Islet precursor cell (in vitro differentiated cells): ENCODE measurements at regions not wholly inside any gene's neighbourhood (a gene's known extent, or its start where the extent isn't known, plus 50 kb on each side); places are given as distances from the start of the nearest gene placed in this dataset.

Experiments
- DNase-seq: peaks from one replicate; pipeline ENCODE4 v3.0.0-alpha.2; 2018

DNA sequence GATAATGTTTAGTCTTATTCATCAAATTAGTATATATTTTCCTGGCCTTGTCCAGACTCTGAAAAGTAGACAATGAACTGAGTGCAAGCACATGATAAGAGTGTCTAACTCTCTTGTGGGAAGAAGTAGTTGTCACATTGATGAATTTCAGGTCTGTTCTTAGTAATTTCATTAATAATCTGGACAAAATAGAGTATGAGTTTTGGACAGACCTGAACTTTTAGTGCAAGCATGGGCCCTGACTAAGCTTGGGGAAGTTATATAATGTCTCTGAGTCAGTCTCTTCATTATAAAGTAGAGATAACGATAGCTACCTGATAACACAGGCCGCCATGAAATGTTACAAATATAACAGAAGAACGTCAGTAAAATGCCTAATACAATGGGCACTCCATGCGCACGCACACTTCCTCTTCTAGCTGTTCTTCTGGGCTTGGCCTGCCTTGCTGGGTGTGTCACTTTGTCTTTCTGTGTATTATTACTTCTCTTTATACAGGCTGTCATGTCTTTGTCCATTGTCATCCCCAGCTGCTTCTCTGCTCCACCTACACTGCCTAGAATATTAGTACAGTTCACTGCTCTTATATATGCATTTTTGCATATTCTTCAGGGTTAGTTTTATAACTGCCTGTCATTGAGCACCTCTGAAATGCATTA lies 129.1 kb upstream of the HTR2A start:
- DNase-seq = no peak

DNA sequence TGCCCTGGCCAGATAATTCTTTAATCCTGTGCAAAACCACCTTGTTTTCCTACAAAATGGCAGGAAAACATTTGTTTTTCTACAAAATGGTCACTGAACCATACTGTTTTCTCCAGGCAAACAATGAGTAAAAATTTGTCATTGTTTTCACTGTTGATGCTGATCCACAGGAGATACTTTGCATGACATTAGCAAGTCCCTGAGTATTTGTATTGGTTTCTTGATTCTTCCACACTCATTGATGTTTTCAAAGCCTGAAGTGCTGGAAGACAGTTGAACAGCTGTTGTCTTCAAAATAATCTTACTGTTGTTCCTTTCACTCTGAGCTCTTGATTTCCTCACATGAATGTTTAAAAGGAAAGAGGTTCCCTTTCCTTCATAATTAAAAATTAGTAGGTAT lies 123.1 kb upstream of the HTR2A start:
- no peak for DNase-seq

DNA sequence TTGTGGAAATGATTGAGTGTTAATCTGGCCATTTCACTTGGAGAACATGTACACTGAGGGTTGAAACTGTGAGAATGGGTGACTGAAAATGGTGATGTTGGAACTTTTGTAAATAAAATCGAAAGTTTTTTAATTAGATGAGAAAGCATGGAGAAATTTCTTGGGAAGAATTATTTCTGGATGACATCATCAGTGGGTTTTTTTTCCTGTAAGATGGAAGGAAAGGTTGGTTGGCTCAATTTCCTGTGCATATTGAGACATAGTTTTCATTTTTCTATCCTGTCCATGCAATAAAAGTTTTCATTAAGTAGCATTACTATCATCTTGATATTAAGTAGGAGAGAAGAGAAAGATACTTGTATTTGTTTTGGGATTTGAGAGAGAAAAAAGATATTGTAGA lies 120.6 kb upstream of the HTR2A start:
- no peak for DNase-seq

DNA sequence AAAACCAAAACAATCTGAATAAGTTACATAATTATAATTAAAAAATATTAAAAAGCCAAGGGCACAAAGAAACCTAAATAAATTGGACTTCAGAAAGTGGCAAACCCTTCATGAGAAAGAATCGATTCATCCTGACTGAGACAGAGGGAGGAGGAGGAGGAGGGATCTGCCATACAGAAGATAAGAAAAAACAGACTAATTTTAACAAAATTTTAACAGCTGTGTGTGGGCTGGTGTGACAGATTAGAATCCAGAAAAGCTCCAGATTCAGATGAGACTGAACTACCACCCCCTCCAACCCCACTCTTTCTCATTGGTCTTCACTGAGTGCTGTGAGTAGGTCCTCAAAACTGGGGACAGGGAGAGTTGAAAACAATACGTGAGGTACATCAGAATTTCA lies 111.5 kb upstream of the HTR2A start:
- no peak for DNase-seq

DNA sequence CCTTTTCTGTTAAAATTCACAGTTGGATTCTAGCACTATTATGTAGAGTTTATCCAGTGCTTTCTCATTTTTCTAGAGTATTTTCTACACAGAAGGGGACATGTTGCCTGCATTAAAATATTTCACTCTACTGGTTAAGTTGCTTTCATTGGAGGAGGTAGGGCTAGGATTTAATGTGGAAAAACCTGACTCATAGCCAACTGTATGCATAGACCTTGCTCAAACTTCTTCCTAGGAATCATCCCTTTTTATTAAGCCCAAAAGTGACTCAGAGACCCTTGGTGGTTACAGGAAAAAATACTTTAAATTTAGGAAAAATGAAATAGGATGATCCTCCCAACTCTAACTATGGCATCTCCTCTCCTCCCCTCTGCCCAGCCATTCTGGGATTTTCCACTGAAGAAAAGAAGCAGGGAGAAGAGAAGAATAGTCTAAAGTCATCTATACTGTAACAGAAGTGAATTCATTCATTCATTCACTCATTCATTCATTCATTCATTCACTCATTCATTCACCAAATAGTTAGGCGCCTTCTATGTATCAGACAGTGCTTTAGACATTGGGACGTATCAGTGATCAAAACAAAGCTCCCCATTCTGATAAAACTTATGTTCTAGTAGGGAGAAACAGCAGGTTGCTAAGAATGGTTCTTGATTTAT lies 109.0 kb upstream of the HTR2A start:
- DNase-seq = no peak

DNA sequence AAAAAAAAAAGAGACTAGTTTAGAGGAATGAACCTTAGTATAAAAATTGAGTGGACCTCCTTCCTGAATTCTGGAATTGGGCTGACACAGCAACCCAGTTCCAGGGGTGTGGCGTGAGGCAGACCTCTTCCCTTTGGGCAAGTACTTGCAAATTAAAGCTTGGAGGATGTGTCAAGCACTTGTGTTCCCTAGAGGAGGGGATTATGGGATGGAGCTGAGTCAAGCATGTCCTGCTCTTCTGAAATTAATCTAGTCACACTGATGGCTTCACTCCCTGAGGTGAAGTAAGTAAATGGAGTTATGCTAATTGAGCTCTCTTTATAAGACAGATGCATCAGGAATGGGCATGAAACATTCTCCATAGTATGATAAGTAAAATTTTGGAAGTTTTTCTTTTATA lies 107.7 kb upstream of the HTR2A start:
- no peak for DNase-seq

DNA sequence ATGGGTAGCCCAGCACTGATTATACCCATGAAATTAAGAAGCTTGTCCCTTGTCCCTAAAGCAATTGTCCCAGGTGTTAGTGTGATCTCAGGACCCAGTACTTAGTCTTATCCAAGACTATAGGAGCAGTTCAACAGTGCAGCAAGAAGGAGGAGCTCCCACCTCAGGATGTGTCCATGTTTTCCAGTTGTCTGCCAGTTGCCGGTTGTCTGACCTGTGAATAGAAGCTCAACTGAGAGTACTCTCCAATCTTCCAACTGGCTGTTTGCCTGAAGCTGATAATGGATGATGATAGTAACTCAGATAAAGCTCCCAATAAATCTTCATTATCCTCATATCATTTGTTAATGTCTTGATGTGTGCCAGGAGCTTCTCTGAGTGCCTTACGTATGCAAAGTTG lies 107.2 kb upstream of the HTR2A start:
- DNase-seq = peak; percentile 63

DNA sequence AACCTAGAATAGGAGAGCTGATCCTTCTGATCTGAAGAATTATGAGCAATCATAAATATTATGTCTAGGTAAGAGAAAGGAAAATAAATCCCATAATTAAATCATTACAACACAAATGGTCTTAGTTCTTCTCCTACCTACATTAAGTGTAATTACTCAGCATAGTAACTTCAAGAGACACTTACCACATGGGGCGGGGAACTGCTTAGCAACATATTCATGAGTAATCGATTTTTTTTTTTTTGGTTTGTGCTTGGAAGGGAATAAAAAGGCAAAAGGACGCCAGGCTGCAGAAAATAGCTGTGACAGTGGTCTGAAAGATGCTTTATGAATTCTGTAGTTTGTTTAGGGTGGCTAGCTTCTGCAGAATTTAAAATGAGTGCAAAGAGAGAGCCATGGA lies 103.3 kb upstream of the HTR2A start:
- no peak for DNase-seq

DNA sequence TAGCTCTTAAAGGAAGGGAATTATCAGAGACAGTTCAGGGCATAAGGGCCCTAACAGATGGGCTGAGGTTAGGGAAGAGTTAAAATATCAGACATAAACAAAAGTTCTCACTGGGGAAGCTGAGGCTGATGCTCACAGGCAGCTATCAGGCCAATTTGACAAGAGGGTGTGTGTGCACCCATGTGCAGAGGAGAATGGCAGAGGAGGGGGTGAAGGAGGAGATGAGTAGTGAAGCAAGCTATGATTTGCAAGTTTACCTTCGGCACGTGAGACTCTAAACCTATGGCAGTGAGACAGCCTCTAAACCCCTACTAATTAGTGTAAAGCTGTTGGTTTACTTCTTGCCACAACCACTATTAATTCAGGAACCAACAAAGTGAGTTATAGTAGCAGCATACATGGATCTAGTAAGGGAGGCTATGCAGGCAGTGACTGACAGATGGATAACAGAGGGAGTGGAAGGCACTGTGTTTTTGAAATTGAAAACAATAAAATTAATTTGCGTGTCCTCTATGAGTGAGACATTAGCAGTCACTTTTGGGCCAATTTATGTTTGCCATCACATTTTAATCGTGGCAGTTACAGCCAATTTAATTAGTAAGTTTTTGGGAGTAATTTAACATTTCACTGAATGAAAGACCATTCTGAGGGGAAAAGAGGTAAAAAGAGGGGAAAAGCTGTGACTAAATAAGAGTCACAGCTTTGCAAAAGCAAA lies 99.6 kb upstream of the HTR2A start:
- DNase-seq = no peak

DNA sequence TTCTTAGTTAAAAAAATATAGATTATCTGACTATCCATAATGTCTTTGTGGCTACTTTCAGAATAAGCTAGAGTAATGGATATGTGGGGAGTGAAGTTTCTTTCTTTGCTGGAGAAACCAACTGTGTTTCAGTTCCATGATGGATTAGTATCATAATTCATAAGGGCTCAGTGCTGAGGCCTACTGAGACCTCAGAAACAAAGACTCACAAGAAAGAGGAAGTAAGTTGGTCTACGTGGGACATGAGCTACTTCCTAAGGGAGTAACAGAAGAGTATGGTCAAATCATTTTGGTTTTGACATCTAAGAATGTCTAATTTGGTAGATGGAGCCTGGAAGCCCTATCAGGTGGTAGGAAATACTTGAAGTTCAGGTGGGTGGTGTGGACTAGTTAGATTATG lies 99.0 kb upstream of the HTR2A start:
- DNase-seq = no peak

DNA sequence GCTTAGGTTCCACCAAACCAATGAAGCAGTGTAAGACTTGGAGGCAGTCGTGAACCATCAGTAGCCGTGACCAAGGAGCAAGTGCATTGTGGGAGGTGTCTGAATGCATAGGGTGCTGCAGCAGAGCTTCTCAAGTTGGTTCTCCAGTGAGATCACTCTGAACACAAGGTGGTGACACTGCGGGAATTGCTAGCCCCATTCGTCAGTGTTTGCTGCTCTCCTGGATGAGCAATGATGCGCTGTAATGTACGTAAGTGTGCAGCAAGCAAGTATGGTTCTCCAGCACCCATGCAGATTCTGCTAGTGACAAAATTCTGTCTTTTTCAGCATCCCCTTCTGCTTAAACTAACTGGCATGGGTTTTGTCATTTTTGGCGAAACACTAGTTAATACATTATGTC lies 97.6 kb upstream of the HTR2A start:
- no peak for DNase-seq

DNA sequence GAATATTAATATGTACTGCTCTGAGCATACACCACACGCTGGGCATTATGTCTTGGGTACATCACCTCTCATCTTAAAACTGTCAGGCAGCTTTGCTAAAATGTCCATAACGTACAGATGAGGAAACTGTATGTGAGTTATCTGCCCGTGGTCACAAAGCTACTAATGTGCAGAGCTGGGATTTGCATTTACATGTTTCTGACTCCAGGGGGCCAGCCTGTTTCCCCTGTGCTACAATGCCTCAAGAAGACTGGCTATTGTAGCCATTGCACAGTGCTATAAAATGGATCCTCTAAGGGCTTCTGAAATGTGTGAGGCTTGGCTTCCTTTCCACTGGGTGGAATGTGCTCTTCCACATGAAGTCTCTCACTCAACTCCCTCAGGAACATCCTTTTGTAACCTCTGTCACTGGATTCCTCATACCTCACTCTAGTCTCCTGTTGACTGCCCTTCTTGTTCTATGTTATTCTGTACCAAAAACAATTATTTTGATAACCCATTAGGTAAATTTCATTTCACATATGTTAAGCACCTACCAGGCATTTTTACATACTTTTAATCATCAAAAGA lies 95.6 kb upstream of the HTR2A start:
- DNase-seq = no peak

DNA sequence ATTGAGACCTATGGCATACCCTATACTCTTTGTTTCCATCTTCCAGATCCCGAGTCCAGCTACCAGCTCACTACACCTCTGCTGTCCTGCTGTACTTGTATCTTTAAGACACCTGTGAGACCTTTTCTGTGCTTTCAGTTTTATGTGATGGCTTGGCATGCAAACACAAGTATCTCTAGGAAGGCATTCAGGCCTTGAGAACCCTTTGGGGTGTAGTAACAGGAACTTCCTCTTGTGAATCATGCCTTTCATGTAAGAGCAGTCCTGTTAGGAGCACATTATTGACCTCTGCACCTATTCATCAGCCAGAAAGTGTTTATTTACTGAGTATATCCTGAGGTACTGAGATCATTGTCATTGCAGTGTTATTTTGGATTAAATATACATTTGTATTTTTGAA lies 87.0 kb upstream of the HTR2A start:
- no peak for DNase-seq

DNA sequence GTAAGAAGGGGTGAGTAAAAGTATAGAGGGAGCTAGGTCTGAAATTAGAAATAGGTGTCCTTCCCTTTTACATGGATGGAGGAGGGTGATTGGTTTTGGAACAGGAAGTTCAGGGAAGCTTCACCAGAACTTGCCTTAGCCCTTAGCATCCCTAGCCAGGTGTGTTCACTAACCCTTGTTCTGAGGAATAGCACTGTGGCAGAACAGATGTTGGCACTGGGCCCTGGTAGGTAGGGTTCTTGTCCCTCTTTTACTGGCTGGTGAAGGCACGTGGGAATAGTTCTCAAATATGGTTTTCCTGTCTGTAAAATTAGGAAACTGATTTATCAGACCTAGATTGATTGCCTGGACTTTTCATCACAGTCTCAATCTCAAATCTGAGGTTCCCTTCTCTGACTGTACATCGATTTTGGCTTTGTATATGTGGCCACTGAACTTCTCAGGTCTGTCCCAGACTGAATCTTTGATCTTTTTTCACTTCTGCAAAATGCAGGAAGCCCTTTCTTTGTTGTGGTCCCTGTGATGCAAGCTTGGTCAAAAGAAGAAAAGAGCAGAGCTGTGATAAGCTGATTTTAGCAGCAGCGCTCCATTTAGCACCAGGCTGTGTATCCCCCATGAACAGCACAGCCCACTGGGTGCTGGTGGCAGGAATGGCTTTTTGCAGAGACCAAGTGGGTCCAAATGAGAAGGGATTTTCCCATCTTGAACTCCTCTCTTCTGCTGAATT lies 86.2 kb upstream of the HTR2A start:
- DNase-seq = no peak

DNA sequence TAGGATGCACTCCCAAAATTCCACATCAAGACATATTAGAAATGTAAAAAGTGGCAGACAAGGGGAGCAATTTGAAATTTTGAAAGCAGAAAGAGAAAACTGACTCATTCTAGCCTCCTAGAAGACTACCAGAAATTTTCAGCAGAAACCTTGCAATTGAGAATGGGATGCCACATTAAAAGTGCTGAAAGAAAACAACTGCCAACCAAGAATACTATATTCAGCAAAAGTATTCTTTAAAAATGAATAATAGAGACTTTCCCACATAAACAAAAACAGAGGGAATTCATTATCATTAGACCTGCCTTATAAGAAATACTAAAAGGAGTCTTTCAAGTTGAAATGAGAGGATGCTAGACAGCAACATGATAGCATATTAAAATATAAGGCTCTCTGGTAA lies 78.3 kb upstream of the HTR2A start:
- no peak for DNase-seq

DNA sequence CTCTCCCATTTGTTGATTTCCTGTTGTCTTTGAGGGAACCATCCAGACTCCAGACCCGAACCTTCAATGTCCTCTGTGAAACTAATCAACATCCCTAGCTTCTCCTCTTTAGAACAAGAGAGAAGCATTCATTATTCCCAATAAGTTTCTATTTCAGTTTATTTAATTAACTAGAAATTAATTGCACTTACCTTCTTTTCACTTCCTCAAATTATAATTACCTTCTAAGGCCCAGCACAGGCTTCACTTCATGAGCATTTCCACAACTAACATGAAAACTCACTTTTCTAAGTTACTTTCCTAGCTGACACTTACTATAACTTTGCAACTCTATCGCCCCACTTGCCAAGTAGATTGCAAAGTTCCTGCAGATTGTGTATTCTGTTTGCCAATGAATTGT lies 71.6 kb upstream of the HTR2A start:
- DNase-seq = no peak

DNA sequence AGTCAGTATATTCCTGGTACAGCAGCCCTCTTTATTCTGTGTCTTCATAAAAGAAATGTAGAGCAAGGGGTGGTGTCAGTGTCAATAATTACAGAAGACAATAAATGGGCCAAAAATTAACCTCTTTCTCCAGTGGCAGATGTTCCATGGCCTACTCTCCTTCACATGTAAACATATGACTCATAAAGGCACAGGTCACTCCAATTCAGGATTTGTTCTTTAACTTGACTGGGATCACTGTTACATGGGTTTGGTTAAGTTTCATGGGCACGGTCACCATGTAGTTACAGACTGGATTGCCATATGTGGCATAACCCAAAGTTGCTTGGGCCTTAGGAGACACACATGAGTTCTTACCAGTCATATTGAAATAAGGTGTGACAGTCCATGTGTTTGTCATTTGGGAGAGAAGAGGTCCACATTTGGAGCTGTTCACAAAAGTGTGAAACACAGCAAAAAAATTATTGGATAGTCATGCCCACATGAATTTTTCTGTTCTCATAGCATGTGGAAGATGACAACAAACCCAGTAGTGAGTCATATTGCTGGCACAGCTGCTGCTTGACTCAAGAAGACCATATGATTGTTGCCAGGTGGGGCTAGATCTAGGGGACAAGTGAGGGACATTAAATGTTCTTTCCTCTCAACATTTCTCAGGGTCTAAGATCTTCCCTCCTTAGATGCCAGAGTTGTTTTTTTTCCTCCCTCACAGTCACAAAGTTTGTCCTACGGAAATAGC lies 68.1 kb upstream of the HTR2A start:
- no peak for DNase-seq

DNA sequence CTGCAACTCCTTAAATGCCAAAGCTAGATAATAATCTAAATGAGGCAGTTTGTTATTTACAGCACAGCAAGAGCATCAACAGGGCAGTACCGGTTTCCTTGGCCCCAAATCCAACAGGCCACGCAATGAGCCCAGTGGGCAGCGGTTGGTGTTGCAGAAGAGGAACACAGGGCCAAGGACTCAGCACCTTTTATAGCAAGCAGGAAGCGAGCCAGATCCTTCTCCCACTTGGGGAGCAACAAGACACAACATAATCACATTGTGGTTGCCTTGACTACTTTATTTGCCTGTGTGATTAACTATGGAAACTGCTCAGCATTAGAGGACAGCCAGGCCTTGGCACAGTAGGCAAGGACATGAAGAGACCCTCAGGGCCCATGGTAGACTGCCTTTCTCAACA lies 67.1 kb upstream of the HTR2A start:
- DNase-seq = no peak

DNA sequence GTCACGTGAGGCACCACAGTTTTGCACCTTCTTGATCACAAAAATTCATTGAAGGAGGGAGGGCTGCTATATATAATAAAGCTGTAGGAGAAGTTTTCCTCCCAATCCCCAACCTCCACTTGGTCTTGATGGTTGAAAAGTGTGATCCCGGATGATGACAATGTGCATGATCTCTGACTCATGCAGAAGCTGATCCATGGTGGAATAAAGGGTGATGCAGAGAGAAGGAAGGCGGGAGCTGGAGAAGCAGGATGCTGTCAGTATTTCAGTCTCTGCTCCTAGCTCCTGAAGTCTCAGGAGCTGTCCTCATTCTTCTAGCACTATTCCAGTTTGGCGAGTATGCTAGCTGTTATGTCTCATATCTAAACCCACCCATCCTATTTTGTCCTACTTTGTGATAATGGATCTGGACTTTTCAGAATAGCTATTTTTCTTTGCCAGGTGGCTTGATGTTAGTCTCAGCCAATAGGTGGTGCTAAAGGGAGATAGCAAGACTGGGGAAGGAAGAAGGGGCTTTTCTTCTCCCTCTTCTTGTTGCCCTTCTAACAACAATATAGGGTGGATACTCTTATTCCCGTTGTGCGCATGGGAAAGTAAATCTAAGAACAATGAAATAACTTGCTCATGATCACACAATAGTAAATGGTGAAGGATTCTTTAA lies 65.6 kb upstream of the HTR2A start:
- DNase-seq = no peak

DNA sequence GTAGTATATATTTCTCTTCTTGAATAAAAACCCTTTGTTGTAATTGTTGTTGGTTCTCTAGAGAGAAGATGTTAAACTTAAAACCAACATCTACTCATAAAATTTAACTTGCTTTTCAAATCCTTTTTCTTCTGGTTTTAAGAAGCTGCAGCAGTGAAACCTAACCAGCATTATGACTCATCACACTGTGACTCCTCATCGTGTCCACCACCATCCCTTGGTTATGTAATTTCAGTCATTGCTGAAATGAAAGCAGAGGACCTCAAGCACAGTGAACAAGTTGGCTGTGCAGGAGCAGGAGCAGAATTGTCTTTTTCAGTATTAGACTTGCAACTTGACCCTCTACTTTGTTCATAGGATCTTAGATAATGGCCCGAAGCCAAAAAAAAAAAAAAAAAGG lies 64.9 kb upstream of the HTR2A start:
- DNase-seq = no peak

DNA sequence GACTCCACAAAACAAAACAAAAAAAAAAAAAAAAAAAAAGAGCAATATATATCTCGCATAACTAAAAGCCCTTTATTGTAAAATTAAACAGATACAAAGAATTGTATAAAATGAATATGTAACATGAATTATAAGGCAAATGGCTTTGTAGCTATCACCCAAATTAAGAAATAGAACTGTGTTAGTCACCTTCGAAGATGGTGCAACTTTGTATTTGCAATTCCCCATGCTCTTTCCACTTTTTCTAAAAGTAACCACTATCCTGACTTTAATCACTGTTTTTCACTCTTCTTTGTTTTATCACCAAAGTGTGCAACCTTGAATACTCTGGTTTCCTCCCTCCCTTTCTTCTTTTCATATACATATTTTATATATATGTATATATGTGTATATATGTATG lies 57.1 kb upstream of the HTR2A start:
- no peak for DNase-seq

DNA sequence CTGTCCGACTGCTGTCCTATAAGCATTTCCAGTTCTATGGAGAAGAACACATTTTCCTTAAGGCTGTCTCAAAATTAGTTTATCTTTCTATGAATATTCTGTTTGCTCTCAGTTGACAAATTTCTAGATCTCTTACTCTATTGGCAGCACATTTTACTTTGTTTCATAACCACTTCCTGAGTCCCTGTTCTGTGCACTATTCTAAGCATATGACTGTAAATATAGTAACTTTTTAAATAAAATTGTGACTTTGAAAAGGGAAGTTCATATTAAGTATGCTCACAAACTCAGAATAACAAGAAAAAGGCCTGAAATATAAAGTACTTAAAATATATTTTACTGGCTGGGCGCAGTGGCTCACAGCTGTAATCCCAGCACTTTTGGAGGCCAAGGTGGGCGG lies 56.5 kb upstream of the HTR2A start:
- no peak for DNase-seq
